Renal cortex interstitium (tissue), 11 donors: ENCODE measurements at regions not wholly inside any gene's neighbourhood (a gene's known extent, or its start where the extent isn't known, plus 50 kb on each side); places are given as distances from the start of the nearest gene placed in this dataset.

Experiments
- DNase-seq, 11 donors: peaks; one replicate each; pipeline ENCODE4 v3.0.0-alpha.2; 2013; ENCODE audit warnings: low read depth in 9 of 11, low spot score in 4 of 11; ENCODE audit errors: extremely low read depth in 1 of 11

- no peak for DNase-seq
Measured at GRCh38 chr2:191591025-191591424, 86.9 kb upstream of the NABP1 start.

GRCh38 chr2:191593622-191594385 lies 84.1 kb upstream of the NABP1 start:
- DNase-seq, result no peak

GRCh38 chr2:191597186-191597751 lies 80.7 kb upstream of the NABP1 start:
- no peak for DNase-seq

- DNase-seq, result no peak
Measured at GRCh38 chr2:191598296-191598695, 79.6 kb upstream of the NABP1 start.

GRCh38 chr2:191601060-191601459 lies 76.9 kb upstream of the NABP1 start:
- no peak for DNase-seq

GRCh38 chr2:191604154-191604553 lies 73.8 kb upstream of the NABP1 start:
- no peak for DNase-seq

- DNase-seq, result no peak
Measured at GRCh38 chr2:191607096-191607495, 70.8 kb upstream of the NABP1 start.

GRCh38 chr2:191610756-191611155 lies 67.2 kb upstream of the NABP1 start:
- DNase-seq, result no peak

- DNase-seq, result no peak
Measured at GRCh38 chr2:191611614-191612013, 66.3 kb upstream of the NABP1 start.

- no peak for DNase-seq
Measured at GRCh38 chr2:191612496-191612895, 65.4 kb upstream of the NABP1 start.

- no peak for DNase-seq
Measured at GRCh38 chr2:191614759-191615158, 63.2 kb upstream of the NABP1 start.

- no peak for DNase-seq
Measured at GRCh38 chr2:191615596-191615995, 62.3 kb upstream of the NABP1 start.

- no peak for DNase-seq
Measured at GRCh38 chr2:191617575-191617974, 60.4 kb upstream of the NABP1 start.

- no peak for DNase-seq
Measured at GRCh38 chr2:191618046-191618780, 59.7 kb upstream of the NABP1 start.

GRCh38 chr2:191618786-191619185 lies 59.1 kb upstream of the NABP1 start:
- DNase-seq, result peak in 1 of 11 donors; percentile 15

- no peak for DNase-seq
Measured at GRCh38 chr2:191620144-191620543, 57.8 kb upstream of the NABP1 start.

- DNase-seq, result no peak
Measured at GRCh38 chr2:191622374-191623320, 55.3 kb upstream of the NABP1 start.

- DNase-seq, result no peak
Measured at GRCh38 chr2:191625016-191625415, 52.9 kb upstream of the NABP1 start.

- no peak for DNase-seq
Measured at GRCh38 chr2:191625446-191625845, 52.5 kb upstream of the NABP1 start.
